Spleen (tissue), 7 donors: ENCODE measurements at regions not wholly inside any gene's neighbourhood (a gene's known extent, or its start where the extent isn't known, plus 50 kb on each side); places are given as distances from the start of the nearest gene placed in this dataset.

Experiments
- POLR2A ChIP-seq, 3 donors: fragments of 450-650 bp; IDR thresholded peaks; one replicate each; pipeline ENCODE4 v1.5.1; 2017; ENCODE audit warnings: antibody characterized with exemption in 3 of 3, mild to moderate bottlenecking in 1 of 3
- POLR2AphosphoS5 ChIP-seq, 3 donors: sonication (generic); formaldehyde crosslinking; IDR thresholded peaks; one replicate each; pipeline ENCODE4 v1.5.1; 2017; ENCODE audit warnings: antibody characterized with exemption in 3 of 3
- TF ChIP-seq, protein P1 (sequence below), 11 experiments: fragments of 200-600 bp in 7 of 11; fragments of 450-650 bp in 4 of 11; sonication (generic) in 4 of 11; IDR thresholded peaks in 8 of 11; conservative IDR thresholded peaks in 3 of 11; 1 replicate in 7 of 11; 2 replicates in 4 of 11; pipeline versions ENCODE4 v1.4.0 to v1.8.0; 2016 to 2021; ENCODE audit warnings: antibody characterized with exemption in 11 of 11, inconsistent platforms in 4 of 11, mild to moderate bottlenecking in 1 of 11
- donor health status: DM: no; HTN: no; CAD: no; lungs with moderate emphysema.
- donor health status: DM: no; HTN: no; CAD: no.
- donor health status: DM: no; HTN: no; CAD: no.

DNA sequence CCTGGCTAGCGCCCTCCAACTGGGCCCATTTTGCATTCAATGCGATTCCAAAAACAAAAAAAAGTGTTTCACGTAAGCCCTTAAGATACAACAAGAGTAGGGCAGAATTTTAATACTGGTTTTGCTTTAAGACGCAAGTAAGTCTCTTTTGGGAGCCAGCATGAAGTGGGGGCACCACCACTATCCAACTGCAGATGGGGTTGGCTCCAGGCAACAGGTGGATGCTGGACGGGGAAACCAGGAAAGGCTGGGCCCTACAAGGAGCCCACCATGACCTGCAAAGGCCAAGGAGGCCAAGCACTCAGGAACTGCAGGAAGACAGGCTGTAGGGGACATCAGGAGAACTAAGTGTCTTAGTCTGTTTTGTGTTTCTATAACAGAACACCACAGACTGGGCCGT lies 86.5 kb upstream of the INSIG1 start:
- TF ChIP-seq, protein P1, sequence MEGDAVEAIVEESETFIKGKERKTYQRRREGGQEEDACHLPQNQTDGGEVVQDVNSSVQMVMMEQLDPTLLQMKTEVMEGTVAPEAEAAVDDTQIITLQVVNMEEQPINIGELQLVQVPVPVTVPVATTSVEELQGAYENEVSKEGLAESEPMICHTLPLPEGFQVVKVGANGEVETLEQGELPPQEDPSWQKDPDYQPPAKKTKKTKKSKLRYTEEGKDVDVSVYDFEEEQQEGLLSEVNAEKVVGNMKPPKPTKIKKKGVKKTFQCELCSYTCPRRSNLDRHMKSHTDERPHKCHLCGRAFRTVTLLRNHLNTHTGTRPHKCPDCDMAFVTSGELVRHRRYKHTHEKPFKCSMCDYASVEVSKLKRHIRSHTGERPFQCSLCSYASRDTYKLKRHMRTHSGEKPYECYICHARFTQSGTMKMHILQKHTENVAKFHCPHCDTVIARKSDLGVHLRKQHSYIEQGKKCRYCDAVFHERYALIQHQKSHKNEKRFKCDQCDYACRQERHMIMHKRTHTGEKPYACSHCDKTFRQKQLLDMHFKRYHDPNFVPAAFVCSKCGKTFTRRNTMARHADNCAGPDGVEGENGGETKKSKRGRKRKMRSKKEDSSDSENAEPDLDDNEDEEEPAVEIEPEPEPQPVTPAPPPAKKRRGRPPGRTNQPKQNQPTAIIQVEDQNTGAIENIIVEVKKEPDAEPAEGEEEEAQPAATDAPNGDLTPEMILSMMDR (IDR thresholded peaks at IDR 0.05 in 8 of 11, conservative IDR thresholded peaks at IDR 0.05 in 3 of 11): no peak
- no peak for TF ChIP-seq POLR2A (IDR thresholded peaks at IDR 0.05)
- no peak for TF ChIP-seq POLR2AphosphoS5 (IDR thresholded peaks at IDR 0.05)
